Activated naive CD4-positive, alpha-beta T cell (primary cell): ENCODE measurements at regions not wholly inside any gene's neighbourhood (a gene's known extent, or its start where the extent isn't known, plus 50 kb on each side); places are given as distances from the start of the nearest gene placed in this dataset.

Experiments used
- DNase-seq, 4 experiments: peaks; one replicate each; lab custom pipeline; 2025; lab: John Stamatoyannopoulos, UW

DNA sequence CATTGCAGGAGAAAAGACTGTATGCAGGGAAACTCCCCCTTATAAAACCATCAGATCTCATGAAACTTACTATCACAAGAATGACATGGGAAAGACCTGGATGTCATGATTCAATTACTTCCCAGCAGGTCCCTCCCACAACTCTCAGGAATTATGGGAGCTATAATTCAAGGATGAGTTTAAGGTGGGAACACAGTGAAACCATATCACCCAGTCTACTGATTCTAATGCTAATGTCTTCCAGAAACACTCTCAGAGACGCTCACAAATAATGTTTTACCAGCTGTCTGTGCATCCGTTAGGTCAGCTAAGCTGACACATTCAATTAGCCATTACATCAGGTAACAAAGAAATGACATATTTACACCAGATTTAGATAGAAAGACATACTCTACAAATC lies 637.9 kb downstream of the NLGN4Y start:
- DNase-seq = no peak

DNA sequence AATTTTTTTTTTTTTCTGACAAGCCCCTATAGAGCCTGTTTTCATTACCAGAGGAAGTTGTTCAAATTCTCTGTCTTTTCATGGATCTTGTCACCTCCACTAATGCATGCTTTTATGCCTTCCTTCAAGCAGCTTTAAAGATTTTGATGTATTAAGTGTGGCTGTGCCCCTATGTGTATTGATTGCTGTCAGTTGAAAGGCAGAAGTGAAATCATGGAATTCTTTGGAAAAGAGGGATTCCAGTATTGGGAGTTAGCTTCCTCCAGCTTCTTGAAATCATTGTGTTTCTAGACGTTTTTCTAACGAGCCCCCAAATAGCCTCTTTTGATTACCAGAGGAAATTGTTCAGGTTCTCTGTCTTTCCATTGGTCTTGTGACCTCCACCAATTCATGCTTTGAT lies 655.6 kb downstream of the NLGN4Y start:
- DNase-seq = no peak

DNA sequence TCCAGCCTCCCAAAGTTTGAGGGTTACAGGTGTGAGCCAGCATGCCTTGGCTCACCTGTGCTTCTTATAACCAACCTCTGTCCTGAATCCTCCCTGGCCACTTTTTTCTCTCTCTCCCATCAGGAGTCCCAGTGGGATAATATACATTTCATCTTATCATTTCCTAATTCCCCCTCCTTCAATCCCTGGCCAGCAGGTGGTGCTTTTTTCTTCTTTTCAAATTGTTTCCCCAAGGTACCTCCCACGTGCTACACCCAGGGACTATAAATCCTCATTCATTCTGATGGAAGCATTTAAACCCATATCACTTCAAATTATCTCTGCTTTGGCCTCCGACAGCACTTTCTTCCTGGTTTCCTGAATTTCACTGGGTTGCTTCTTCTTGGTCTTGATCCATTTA lies 704.7 kb downstream of the NLGN4Y start:
- no peak for DNase-seq

DNA sequence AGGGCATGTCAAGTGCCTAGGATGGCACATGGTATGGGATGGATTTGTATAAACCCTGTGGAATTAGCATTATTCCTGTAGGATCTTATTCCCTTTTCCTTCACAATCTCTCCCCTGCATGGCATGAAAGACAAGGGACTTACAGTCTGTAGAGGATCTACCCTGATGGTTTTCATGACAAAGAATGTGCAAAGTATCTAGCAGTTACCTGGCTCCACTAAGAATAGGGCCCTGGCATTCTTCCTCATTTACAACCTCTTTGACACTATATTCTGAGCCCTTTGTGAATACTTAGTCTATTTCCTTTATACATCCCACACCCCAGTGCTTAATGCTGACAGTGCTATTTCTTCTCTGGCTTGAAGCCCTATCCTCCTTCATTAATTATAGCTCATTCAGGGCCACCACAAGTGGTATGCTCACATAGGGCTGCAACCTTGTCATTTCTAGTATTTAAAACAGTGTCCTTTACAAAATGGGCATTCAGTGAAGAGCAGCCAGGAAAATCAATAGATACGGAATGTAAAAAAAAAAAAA lies 715.3 kb downstream of the NLGN4Y start:
- no peak for DNase-seq

DNA sequence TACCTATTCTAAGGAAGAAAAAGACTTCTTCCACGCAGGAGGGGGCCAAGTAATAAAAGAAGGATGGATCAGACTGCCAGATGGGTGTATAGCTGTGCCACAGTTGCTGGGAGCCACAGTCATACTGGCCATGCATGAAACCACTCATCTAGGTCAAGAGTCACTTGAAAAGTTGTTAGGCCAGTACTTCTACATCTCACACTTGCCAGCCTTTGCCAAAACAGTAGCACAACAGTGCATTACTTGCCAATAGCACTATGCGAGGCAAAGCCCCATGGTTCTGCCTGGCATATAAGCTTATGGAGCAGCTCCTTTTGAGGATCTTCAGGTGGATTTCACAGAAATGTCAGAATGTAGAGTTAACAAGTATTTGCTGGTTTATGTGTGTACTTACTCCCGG lies 735.0 kb downstream of the NLGN4Y start:
- DNase-seq = no peak

DNA sequence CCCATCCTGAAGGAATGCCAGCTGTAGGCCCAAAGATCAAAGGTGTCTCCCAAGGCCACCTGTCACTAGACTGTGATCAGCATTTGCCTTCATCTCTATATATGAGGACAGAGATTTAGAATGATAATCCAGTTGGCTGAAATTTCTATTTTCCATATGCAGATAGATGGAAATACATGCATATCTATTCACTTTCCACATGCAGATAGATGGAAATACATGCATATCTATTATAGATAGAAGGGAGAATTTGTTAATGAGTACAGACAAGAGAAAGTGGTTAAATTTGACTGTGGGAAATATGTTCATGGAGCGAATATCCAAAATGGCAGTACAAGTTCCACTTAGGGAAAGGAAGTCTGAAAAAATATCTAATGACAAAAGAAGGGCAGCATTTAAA lies 762.2 kb downstream of the NLGN4Y start:
- no peak for DNase-seq

DNA sequence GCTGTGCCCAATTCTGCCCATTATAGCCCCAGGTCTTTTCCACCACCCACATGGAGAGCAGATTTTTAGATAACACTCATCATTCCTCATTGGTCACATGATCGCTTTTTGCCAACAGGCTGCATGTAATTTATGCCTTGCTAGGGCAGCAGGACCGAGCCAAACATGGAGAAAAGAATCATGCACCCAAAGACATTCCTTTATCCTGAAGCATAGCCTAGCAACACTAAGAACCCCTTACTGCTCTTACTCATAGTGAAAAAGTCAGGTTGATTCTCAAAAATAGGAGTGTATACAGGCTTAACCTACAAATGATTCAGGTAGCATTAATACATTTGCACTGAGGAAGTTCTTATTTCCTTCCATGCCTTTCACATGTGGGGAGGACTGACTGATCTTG lies 765.5 kb downstream of the NLGN4Y start:
- no peak for DNase-seq

DNA sequence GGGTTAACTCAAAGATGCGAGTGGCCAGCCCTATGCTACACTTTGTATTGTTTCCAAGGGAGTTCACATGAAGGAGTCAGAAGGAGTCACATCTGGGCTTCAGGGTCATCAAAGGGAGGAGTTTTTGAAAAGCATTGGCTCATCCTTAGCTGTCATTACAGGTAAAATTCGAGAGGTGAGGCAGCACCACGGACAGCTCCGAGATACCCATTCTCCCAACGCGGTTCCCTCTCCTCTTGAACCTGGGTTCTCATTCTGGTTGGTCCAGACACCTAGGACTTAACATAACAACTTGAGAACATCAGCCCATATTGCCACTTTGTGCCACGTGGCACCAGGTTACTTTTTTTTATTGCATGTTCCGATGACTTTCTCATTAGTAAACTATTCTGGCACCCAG lies 768.6 kb downstream of the NLGN4Y start:
- DNase-seq = no peak

DNA sequence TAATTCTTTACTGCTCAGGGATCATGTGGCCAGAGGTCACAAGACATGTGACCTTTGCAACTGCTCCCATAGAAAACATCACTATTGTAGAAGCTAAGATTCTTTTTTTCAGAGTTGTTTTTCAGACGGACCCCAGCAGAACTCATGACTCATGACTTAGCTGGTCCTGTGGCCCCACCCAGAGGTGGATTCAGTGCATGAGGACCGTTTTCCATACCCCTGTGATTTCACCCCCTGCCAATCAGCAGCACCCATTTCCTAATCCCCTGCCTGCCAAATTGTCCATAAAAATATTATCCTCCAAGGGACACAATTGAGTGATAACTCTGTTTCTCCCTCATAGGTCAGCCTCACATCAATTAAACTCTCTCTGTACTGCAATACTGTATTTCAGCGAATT lies 777.5 kb downstream of the NLGN4Y start:
- DNase-seq = no peak

DNA sequence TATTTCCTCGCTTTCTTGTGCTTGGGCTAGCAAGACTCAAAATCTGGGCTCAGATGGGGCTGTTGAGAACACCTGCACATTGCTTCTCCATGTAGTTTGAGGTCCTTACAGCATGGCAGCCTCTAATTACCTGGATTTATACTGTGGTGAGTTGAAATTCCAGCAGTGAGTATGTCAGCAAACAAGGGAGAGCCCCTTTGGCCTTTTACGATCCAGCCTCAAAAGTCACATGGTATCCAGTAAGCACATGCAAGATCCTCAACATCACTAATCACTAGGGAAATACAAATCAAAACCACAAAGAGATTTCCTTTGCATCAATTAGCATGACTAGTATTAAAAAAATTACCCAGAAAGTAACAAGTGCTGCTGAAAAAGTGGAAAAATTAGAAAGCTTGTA lies 787.8 kb downstream of the NLGN4Y start:
- DNase-seq = no peak

DNA sequence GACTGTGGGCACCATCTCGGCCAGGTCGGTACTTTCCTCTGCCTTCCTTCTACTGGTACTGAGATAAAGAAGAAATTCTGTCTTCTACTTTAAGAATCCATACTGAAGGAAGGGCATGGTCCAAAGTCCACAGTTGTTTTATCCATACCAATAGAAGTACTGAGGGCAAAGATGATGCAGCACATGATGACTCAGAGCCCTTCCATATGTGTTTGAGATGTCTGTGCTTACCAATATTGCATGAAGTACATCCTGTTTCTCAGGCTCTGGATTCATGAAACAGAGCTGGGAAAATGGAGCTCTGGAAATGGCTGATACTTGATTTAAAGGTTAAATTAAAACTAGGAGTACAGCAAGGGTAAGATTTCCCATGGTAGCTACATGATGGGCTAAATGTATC lies 799.9 kb downstream of the NLGN4Y start:
- no peak for DNase-seq

DNA sequence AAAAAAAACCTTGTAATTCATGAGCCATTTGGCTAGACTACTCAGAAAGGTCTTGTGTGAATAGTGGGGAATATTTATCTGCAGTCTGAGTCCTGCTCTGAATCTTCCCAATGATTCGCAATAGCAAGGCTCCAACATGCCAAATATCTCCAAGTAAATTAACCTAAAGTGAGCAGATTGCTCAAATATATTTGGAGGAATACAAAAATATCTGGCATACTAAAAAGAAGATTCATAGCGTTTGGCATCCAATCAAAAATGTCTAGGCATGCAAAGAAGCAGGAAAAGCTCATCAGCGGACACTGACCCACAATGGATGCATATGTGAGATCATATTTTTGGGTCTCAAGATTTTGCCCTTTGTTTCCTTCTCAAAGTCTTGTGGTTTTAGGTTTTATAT lies 800.9 kb downstream of the NLGN4Y start:
- no peak for DNase-seq

DNA sequence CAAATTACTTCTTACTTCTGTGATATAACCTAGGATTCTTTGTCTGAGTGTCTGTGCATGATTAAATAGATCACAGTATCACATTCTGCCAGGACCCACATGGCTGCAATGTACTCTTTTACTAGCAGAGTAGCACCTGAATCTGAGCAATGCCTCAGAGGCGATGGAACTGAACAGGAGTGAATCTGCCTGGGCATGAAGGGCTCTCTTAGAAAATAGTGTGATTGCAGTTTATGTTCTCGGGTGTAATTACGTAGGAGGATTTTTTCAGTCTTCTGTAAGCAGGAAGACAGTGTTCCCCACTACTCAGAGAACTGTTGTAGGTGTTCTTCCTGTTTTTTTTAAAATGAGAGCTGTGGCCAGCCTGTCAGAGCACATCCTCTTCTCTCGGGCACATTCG lies 802.3 kb downstream of the NLGN4Y start:
- no peak for DNase-seq

DNA sequence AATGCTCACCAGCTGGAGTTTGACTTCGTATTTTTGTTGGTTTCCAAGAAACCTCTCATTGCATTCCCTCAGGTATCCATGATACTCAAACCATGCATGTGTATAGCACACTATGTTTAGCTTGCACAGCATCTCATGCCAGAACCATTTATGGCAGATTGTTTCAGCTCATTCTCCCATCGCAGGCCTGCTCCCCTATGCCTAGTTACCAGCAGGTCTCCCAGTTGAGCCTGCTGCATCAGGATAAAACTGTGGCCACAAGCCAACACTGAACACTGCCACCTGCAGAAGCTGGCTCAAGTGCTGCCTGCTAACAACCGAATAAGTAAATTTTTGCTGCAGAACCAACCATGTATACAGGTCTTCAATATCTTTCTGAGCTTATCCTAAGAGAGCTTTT lies 804.5 kb downstream of the NLGN4Y start:
- no peak for DNase-seq

DNA sequence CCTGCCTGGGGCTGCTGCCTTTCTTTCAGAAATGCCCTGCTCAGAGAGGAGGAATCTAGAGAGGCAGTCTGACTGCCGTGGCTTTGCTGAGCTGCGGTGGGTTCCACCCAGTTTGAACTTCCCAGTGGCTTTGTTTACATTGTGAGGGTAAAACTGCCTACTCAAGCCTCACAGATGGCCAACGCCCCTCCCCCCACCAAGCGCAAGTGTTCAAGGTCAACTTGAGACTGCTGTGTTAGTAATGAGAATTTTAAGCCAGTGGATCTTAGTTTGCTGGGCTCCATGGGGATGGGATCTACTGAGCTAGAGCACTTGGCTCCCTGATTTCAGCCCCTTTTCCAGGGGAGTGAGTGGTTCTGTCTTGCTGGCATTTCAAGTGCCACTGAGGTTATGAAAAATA lies 819.2 kb downstream of the NLGN4Y start:
- DNase-seq = no peak

DNA sequence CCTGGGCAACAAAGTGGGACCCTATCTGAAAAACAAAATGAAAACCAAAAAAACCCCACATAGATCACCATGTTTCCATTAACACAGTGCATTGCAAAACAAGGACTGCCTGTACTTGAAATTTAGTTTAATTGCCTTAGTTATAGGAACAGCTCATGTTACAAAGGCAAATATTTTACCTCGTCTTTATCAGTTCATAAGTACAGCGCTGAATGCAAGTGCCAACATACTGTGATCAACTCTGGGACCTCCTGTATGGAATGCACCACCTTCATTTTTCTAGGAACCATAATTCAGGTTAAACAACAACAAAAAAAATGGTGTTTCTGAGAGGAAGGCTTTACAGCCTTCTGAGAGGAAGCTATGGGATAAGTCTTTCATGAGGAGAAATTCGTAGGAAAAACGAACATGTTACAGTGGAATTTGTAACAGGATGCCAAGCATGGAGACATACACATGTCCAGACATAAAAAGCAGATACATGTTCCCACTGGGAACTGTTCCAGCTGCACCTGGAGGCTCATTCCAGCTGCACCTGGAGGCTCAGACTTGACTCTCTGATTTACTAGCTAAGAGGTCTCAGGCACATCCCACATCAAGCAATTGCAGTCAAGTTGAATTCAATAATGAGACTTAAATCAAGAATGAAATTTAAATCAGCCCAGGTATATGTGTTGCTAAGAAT lies 821.3 kb downstream of the NLGN4Y start:
- DNase-seq = no peak

DNA sequence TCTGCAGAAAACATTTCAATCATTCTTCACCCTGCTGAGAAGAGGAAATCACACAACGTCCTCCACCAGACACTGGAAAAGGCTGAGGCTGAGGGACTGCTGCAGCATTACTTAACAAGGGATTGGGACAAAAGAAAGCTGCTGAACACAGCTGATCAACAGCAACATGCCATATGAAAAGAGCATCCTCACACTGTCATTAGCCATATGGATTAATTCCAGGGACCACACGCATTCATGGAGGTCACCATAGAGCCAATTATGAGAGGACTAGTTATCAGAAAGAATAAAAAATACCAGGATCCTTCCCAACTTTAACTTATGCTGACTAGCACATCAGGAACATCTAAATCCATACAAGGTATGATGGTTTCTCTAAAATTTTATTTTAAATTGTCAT lies 825.0 kb downstream of the NLGN4Y start:
- no peak for DNase-seq

DNA sequence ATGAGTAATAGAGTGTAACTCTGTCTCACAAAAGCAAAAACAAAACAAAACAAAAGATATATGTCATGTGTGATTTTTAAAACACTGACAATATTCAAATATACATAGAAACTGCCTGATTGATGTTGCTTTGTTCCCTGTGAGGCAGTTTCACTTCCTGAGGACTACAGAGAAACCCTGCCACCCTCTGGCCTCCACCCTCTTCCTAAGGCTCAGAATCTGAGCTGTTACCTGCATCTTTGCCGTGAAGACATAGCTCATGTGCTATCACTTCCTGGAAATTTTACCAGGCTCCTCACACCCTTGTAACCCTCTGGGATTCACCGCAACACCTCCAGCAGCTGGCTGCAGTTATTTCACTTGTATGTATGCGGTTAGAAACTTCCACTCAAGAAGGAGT lies 831.0 kb downstream of the NLGN4Y start:
- DNase-seq = no peak

DNA sequence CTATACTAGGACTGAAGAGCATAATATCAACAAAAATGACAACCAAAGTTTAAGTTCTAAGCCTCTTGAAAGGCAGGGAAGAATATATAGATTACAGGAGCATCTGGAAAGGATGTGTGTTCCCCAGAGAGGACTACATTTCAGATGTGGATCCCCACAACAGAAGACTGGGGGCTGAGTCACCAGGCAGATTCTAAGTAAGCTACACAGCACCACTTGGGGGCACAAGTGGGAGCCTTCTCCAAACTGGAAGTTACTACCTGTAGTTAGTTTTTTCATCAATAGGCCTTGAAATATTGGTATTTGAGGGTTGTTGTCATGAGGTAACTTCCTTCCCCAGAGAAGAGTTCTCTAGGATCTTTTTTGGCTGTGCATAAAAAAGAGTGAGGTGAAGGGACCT lies 836.1 kb downstream of the NLGN4Y start:
- no peak for DNase-seq

DNA sequence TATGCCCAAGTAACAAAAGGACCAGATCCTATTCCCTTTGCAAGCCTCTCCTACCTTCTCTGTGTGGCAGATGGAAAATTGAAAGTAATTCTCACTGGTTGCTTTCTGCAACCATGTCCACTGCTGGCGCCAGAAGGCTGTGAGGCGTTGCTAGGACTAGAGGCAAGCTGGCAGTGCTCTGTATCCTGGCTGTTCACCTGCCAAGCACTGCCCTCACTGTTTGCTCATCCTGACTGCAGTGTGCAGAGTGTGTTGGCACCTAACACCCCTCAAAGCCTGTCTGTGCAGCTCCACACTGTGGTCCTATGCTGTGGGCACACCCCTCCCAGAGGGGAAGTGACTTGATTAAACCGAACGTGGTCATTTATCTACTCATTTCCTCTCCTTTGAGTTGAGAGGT lies 840.7 kb downstream of the NLGN4Y start:
- no peak for DNase-seq

DNA sequence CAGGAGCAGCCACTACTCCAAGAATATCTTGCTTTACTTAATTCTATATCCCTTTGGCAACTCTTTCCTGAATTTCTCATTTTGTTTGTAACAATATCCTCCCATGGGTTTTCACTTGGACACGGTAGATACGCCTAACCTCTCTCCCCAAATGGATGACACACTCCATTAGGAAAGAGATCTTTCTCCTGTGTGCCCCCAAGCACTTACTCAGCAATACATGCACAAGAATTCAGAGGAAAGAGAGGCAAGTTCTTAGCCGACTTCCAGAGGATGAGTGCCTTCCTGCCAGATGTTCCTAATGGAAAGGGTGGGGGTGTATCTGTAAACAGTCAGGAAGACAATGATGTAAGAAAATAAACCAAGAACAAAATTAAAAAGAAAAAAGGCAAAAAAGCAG lies 844.5 kb downstream of the NLGN4Y start:
- no peak for DNase-seq

DNA sequence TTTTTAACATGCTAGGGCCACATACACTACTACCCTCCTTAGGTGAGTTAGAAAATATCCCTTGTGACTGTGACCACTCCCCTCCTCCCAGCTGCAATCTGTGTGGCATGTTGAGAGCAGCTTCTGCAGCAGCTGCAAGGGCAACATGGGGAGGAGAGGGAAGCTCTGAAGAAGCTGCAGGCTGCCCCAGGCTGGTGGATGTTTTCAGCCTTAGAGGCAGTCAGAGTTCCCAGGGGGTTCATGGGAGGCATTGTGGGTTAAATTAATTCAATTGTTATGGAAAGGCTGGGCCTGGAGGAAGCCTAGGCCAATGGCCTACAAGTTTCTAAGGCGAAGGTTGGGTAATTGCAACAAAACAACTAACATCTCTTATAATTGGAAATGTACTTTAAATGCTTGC lies 860.8 kb downstream of the NLGN4Y start:
- no peak for DNase-seq

DNA sequence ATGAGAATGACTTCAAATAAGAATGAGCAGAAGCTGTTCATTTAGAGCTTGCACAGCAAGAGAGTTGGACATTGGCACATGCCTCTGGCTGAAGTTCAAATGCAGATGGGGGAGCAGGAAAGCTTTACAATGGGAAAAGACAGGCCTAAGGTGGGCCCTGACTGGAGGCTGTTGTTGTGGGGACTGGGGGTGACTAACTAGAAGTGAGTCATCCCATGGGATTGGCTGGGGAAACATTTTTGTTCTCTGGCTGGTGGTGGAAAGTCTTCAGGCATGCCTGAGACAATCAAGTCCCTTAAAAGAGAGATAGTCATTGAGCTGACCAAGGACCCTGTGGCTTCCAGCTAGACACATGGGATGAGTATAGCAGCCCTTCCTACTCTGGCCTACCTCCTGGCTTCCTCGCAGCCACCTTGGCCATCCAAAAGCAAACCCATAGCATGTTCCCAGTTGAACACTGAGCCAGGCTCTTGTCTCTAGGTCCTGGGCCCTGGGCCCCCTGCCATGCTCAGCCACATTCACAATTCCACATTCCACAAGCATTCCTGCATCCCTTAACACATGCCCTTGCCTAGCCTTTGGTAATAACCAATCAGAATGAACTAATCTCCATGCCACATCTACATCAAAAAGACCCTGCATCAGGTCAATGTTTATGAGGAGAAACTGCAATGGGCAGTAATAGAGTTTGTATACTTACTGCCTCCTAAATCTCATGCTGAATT lies 873.4 kb downstream of the NLGN4Y start:
- no peak for DNase-seq

DNA sequence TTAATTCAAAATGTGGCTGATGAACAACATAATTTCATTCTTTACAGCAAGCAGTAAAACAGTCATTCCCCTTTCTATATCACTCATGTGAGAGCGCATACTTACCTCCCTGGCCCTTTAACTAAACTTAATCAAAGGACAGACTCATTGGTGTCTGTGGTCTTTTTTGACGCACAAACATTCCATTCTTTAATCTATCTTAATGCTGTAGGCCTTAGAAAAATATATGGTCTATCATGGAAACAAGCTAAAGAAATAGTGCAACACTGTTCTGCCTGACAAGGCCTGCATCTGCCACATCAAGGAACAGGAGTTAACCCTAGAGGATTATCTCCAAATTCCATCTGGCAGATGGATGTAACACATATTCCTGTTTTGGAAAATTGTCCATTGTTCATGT lies 878.1 kb downstream of the NLGN4Y start:
- no peak for DNase-seq
